Ovary (tissue), 7 donors: ENCODE measurements at regions not wholly inside any gene's neighbourhood (a gene's known extent, or its start where the extent isn't known, plus 50 kb on each side); places are given as distances from the start of the nearest gene placed in this dataset.

Experiments used
- DNase-seq, 5 donors: peaks; one replicate each; pipeline ENCODE4 v3.0.0-alpha.2; 2019 to 2020
- H3K27ac ChIP-seq, 2 donors: fragments of 200-600 bp; one replicate each; pipeline versions ENCODE4 v1.5.1 to v1.8.0; 2019 to 2022
- H3K27me3 ChIP-seq: fragments of 200-600 bp; one replicate; pipeline ENCODE4 v1.8.0; 2022
- H3K36me3 ChIP-seq: fragments of 200-600 bp; sonication (generic); one replicate; pipeline ENCODE4 v1.5.1; 2019
- H3K4me1 ChIP-seq: one replicate; pipeline ENCODE4 v1.8.1; 2013; ENCODE audit warnings: mild to moderate bottlenecking, moderate library complexity; ENCODE audit not compliant: insufficient read depth
- H3K4me3 ChIP-seq: fragments of 200-600 bp; sonication (generic); one replicate; pipeline ENCODE4 v1.5.1; 2017
- H3K9me3 ChIP-seq, 2 donors: fragments of 200-600 bp in 1 of 2; sonication (generic) in 1 of 2; one replicate each; pipeline versions ENCODE4 v1.5.1 to v1.8.1; 2013 to 2019; ENCODE audit warnings: mild to moderate bottlenecking in 1 of 2, moderate library complexity in 1 of 2
- EP300 ChIP-seq: sonication (generic); formaldehyde crosslinking; IDR thresholded peaks from one replicate; pipeline ENCODE4 v1.6.1; 2017; ENCODE audit warnings: antibody characterized with exemption
- POLR2A ChIP-seq: fragments of 450-650 bp; IDR thresholded peaks from one replicate; pipeline ENCODE4 v1.6.1; 2017; ENCODE audit warnings: antibody characterized with exemption, mild to moderate bottlenecking, moderate library complexity
- WGBS, 3 donors: extraction: QIAGEN DNeasy Blood & Tissue Kit in 1 of 3; methylation state at CpG; one replicate each; pipeline versions ENCODE4 v1.1.5 to v1.1.7; 2013 to 2017; 5-methylcytosine and 5-hydroxymethylcytosine counted together
- intact Hi-C, 4 donors: fragments of 100-400 bp; cut with DNase I; formaldehyde crosslinking; loops; one replicate each; pipeline versions ENCODE4 v1.11.0 to v1.15.1; 2022 to 2023
- TF ChIP-seq, protein P1 (sequence below), 3 donors: fragments of 450-650 bp in 2 of 3; fragments of 200-600 bp in 1 of 3; IDR thresholded peaks; one replicate each; pipeline versions ENCODE4 v1.5.1 to v1.8.0; 2016 to 2022; ENCODE audit warnings: antibody characterized with exemption in 3 of 3, mild to moderate bottlenecking in 1 of 3
- donor health status: DM: no; HTN: no; CAD: no; lungs with moderate emphysema.
- donor health status: DM: no; HTN: no; CAD: no.
- donor health status: Bipolar disorder and iron deficiency.
- donor health status: DM: no; HTN: no; CAD: no.
- donor health status: DM: yes; HTN: yes; CAD: no.

GRCh38 chr4:171430495-171430894, 382.7 kb upstream of the GALNTL6 start:
- intact Hi-C loops: no loop called here
- DNase-seq: no peak
- H3K36me3 ChIP-seq: no peaks in the 10 kb centered on the region
- no peaks in the 10 kb centered on the region for H3K4me1 ChIP-seq
- TF ChIP-seq, protein P1, sequence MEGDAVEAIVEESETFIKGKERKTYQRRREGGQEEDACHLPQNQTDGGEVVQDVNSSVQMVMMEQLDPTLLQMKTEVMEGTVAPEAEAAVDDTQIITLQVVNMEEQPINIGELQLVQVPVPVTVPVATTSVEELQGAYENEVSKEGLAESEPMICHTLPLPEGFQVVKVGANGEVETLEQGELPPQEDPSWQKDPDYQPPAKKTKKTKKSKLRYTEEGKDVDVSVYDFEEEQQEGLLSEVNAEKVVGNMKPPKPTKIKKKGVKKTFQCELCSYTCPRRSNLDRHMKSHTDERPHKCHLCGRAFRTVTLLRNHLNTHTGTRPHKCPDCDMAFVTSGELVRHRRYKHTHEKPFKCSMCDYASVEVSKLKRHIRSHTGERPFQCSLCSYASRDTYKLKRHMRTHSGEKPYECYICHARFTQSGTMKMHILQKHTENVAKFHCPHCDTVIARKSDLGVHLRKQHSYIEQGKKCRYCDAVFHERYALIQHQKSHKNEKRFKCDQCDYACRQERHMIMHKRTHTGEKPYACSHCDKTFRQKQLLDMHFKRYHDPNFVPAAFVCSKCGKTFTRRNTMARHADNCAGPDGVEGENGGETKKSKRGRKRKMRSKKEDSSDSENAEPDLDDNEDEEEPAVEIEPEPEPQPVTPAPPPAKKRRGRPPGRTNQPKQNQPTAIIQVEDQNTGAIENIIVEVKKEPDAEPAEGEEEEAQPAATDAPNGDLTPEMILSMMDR (IDR thresholded peaks at IDR 0.05): no peak
- TF ChIP-seq POLR2A (no peak), EP300 (no peak)
- H3K27ac ChIP-seq: no peak overlapping the region
- no peaks in the 10 kb centered on the region for H3K27me3 ChIP-seq
- no peak overlapping the region for H3K4me3 ChIP-seq
- 95 to 97% (median 97%) methylated on average over 3 of the region's 3 CpGs for WGBS, 3 donors
- no peaks in the 10 kb centered on the region for H3K9me3 ChIP-seq

- Histone ChIP-seq H3K27me3 (no peaks in the 10 kb centered on the region), H3K4me1 (no peaks in the 10 kb centered on the region), H3K9me3 (no peaks in the 10 kb centered on the region), H3K36me3 (no peaks in the 10 kb centered on the region), H3K27ac (no peak overlapping the region), H3K4me3 (no peak overlapping the region)
- 91 to 92% (median 92%) methylated on average over 6 of the region's 6 CpGs for WGBS, 3 donors
- DNase-seq: no peak
- TF ChIP-seq, protein P1 (IDR thresholded peaks at IDR 0.05): no peak
- TF ChIP-seq EP300: no peak
- no peak for TF ChIP-seq POLR2A
- intact Hi-C loops: no loop called here
These were observed 416.0 kb upstream of the GALNTL6 start for GRCh38 chr4:171397175-171397574.

DNA sequence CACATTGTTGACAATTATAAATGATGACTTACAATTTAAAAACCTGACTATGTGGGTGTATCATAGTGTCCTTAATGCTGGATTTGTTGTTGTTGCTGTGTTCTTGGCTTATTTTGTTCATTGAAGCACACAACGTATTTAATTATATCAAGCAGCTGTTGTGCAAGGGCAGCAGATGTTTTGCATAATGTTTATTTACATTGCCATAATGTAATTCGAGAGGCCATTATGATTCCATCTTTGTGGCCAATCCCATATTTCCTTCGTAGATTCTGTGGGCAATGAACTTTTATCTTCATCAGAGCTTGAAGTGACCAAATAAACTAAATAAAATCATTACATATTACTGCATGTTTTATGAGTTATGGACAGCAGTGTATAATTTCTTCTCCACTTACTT, 422.6 kb upstream of the GALNTL6 start:
- no peaks in the 10 kb centered on the region for H3K36me3 ChIP-seq
- 9 to 20% (median 15%) methylated on average over 3 of the region's 3 CpGs for WGBS, 3 donors
- TF ChIP-seq, protein P1 (IDR thresholded peaks at IDR 0.05): no peak
- no peak for TF ChIP-seq POLR2A
- TF ChIP-seq EP300: no peak
- no peaks in the 10 kb centered on the region for H3K27me3 ChIP-seq
- intact Hi-C loops: no loop called here
- H3K4me3 ChIP-seq: no peak overlapping the region
- H3K27ac ChIP-seq: no peak overlapping the region
- H3K4me1 ChIP-seq: no peaks in the 10 kb centered on the region
- H3K9me3 ChIP-seq: no peaks in the 10 kb centered on the region
- no peak for DNase-seq

DNA sequence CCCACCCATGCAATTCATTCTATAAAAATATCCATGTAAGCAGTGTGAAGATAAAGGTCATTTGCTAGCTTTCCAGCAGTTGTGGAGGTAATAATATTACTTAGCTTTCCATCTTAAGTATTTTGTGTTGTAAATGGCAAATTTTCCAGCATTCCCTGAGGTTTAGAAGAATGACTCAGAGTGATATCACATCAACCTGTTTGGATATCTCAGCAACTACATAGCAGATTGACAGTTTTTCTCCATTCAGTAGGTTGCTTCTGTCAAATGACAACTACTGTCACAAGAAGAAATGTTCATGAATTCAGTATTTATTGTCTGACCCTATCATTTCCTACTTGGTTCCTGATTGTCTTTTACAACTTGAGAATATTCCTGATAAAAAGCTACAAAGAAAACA, 434.9 kb upstream of the GALNTL6 start:
- Histone ChIP-seq H3K4me1 (no peaks in the 10 kb centered on the region), H3K36me3 (no peaks in the 10 kb centered on the region), H3K27me3 (peaks cover 2% of the 10 kb centered on the region), H3K9me3 (no peaks in the 10 kb centered on the region), H3K27ac (no peak overlapping the region), H3K4me3 (no peak overlapping the region)
- intact Hi-C loops: no loop called here
- TF ChIP-seq EP300 (no peak), POLR2A (no peak)
- TF ChIP-seq, protein P1 (IDR thresholded peaks at IDR 0.05): no peak
- no peak for DNase-seq

GRCh38 chr4:171376724-171377123, 436.5 kb upstream of the GALNTL6 start:
- no peak for TF ChIP-seq POLR2A
- TF ChIP-seq, protein P1 (IDR thresholded peaks at IDR 0.05): no peak
- TF ChIP-seq EP300: no peak
- Histone ChIP-seq H3K4me3 (no peak overlapping the region), H3K9me3 (no peaks in the 10 kb centered on the region), H3K36me3 (no peaks in the 10 kb centered on the region), H3K27me3 (no peaks in the 10 kb centered on the region), H3K4me1 (no peaks in the 10 kb centered on the region), H3K27ac (no peak overlapping the region)
- intact Hi-C loops: no loop called here
- no peak for DNase-seq
- 75 to 82% (median 78%) methylated on average over 1 of the region's 1 CpG for WGBS, 3 donors
